ENCODE measurements at regions not wholly inside any gene's neighbourhood (a gene's known extent, or its start where the extent isn't known, plus 50 kb on each side); places are given as distances from the start of the nearest gene placed in this dataset.

DNA sequence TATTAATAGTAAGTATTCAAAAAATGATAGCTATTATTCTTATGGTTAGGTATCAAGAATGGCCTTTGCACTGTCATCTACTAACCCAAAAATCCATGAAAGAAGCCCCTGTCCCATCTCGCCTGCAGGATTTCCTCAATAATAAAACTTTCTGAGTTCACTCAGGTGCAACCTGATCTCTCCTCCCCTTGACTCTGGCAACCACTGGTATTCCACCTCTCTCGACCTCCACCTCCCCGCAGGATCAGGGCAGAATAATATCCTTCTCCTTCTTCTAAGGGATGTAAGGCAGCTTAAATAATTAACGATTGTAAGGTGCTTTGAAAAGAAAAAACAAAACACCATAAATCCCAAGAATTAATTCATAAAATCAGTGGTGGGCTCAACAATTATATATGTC is 359.3 kb downstream of the PLPP3 start:
- Histone ChIP-seq H3K9me3 (ENCODE audit: control insufficient read depth in 2 of 3, insufficient read depth in 1 of 3, low read length in 3 of 3) (no peaks in the 10 kb centered on the region), H3K9ac (ENCODE audit: low read length in 3 of 3) (no peak overlapping the region), H3K36me3 (ENCODE audit: control insufficient read depth in 2 of 3, insufficient read depth in 3 of 3, low read length in 3 of 3) (no peaks in the 10 kb centered on the region), H3K4me1 (ENCODE audit: control insufficient read depth in 2 of 3, insufficient read depth in 2 of 3, low read depth in 1 of 3, low read length in 3 of 3) (no peaks in the 10 kb centered on the region), H3K4me3 (ENCODE audit: low read length in 3 of 3) (no peak overlapping the region), H3K27ac (ENCODE audit: low read depth in 2 of 2, low read length in 2 of 2) (no peak overlapping the region), H3K27me3 (ENCODE audit: control insufficient read depth, insufficient read depth, low read length) (no peaks in the 10 kb centered on the region)
- intact Hi-C loops (cut with DNase I), result no loop called here
- FAIRE-seq, result no peak
- TF ChIP-seq, protein P1, sequence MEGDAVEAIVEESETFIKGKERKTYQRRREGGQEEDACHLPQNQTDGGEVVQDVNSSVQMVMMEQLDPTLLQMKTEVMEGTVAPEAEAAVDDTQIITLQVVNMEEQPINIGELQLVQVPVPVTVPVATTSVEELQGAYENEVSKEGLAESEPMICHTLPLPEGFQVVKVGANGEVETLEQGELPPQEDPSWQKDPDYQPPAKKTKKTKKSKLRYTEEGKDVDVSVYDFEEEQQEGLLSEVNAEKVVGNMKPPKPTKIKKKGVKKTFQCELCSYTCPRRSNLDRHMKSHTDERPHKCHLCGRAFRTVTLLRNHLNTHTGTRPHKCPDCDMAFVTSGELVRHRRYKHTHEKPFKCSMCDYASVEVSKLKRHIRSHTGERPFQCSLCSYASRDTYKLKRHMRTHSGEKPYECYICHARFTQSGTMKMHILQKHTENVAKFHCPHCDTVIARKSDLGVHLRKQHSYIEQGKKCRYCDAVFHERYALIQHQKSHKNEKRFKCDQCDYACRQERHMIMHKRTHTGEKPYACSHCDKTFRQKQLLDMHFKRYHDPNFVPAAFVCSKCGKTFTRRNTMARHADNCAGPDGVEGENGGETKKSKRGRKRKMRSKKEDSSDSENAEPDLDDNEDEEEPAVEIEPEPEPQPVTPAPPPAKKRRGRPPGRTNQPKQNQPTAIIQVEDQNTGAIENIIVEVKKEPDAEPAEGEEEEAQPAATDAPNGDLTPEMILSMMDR (IDR thresholded peaks at IDR 0.05; ENCODE audit: borderline replicate concordance, extremely low read depth, insufficient read depth), result no peak
- peak in 3 of 5 donors; percentile 48 to 67 (median 66) for DNase-seq

DNA sequence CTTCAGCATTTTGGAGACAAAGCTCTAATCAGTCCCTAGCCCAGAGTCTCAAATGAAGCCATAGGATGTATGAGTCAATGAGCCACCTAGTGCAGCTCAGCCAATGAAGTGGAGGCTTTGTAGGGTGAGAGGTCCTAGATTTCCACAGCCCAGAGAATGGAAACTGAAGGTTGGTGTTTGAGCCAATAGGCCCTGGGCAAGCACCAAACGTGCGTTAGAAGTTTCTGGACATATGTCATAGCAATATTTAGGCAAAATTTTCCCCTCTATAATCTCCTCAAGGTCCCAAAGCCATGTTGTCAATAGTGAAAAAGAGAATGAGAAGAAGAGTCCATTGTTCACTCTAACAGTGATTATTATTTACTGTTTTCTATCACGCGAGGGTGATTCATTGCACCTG is 361.3 kb downstream of the PLPP3 start:
- no peaks in the 10 kb centered on the region for H3K4me1 ChIP-seq (ENCODE audit: control insufficient read depth in 2 of 3, insufficient read depth in 2 of 3, low read depth in 1 of 3, low read length in 3 of 3)
- H3K9ac ChIP-seq (ENCODE audit: low read length in 3 of 3), result no peak overlapping the region
- no peaks in the 10 kb centered on the region for H3K9me3 ChIP-seq (ENCODE audit: control insufficient read depth in 2 of 3, insufficient read depth in 1 of 3, low read length in 3 of 3)
- FAIRE-seq (no peak), DNase-seq (no peak)
- intact Hi-C loops (cut with DNase I), result no loop called here
- H3K27ac ChIP-seq (ENCODE audit: low read depth in 2 of 2, low read length in 2 of 2), result no peak overlapping the region
- no peak overlapping the region for H3K4me3 ChIP-seq (ENCODE audit: low read length in 3 of 3)
- TF ChIP-seq, protein P1 (IDR thresholded peaks at IDR 0.05; ENCODE audit: borderline replicate concordance, extremely low read depth, insufficient read depth), result no peak
- no peaks in the 10 kb centered on the region for H3K36me3 ChIP-seq (ENCODE audit: control insufficient read depth in 2 of 3, insufficient read depth in 3 of 3, low read length in 3 of 3)
- no peaks in the 10 kb centered on the region for H3K27me3 ChIP-seq (ENCODE audit: control insufficient read depth, insufficient read depth, low read length)

DNA sequence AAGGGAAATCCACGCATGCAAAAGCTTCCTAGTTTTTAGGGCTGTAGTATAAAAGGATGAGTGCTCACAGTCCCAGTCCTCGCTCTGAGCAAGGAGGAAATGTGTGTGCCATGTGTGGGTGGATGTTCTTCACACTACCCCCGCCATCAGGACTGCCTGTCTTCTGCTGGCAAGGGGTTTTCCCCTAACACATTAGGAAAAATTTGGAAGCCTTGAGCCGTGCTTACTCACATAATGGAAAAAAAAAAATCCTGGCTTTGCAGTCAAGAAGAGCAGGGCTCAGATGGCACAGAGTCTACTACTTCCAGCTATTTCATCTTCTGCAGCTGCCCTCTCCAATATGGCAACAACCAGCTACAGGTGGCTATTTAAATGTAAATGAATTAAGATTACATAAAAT is 363.1 kb downstream of the PLPP3 start:
- no peaks in the 10 kb centered on the region for H3K9me3 ChIP-seq (ENCODE audit: control insufficient read depth in 2 of 3, insufficient read depth in 1 of 3, low read length in 3 of 3)

More for the DNA sequence above, 363.1 kb downstream of the PLPP3 start:
- H3K9ac ChIP-seq (ENCODE audit: low read length in 3 of 3), result no peak overlapping the region
- TF ChIP-seq, protein P1 (IDR thresholded peaks at IDR 0.05; ENCODE audit: borderline replicate concordance, extremely low read depth, insufficient read depth), result no peak
- H3K4me3 ChIP-seq (ENCODE audit: low read length in 3 of 3), result no peak overlapping the region
- H3K4me1 ChIP-seq (ENCODE audit: control insufficient read depth in 2 of 3, insufficient read depth in 2 of 3, low read depth in 1 of 3, low read length in 3 of 3), result no peaks in the 10 kb centered on the region
- FAIRE-seq (no peak), DNase-seq (no peak)
- H3K27ac ChIP-seq (ENCODE audit: low read depth in 2 of 2, low read length in 2 of 2), result no peak overlapping the region
- intact Hi-C loops (cut with DNase I), result no loop called here
- H3K36me3 ChIP-seq (ENCODE audit: control insufficient read depth in 2 of 3, insufficient read depth in 3 of 3, low read length in 3 of 3), result no peaks in the 10 kb centered on the region
- H3K27me3 ChIP-seq (ENCODE audit: control insufficient read depth, insufficient read depth, low read length), result no peaks in the 10 kb centered on the region

Measured in kidney (tissue), 13 donors.